Pulmonary artery endothelial cell (primary cell): ENCODE measurements at regions not wholly inside any gene's neighbourhood (a gene's known extent, or its start where the extent isn't known, plus 50 kb on each side); places are given as distances from the start of the nearest gene placed in this dataset.

ENCODE experiments used
- DNase-seq: peaks from one replicate; pipeline ENCODE4 v3.0.0-alpha.2; 2011; ENCODE audit warnings: low read depth, low spot score

DNA sequence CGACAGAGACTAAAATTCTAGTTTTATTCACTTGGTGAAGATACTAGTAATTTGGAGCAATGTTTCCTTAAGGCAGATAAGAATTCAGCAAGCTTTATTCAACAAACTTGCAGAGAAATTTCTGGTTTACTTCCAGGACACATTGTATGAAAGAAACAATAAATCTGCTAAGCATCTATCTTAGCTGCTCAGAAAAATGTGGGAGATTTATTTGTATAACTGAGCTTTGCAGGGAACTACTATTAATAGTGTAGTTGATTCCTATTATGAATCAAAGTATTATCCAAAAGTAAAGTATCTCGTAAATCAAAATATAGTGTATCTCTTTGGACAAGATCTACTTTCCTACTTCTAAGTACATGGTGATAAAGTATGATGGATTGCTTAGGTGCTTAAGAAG is 239.4 kb upstream of the TMTC1 start:
- DNase-seq = no peak

DNA sequence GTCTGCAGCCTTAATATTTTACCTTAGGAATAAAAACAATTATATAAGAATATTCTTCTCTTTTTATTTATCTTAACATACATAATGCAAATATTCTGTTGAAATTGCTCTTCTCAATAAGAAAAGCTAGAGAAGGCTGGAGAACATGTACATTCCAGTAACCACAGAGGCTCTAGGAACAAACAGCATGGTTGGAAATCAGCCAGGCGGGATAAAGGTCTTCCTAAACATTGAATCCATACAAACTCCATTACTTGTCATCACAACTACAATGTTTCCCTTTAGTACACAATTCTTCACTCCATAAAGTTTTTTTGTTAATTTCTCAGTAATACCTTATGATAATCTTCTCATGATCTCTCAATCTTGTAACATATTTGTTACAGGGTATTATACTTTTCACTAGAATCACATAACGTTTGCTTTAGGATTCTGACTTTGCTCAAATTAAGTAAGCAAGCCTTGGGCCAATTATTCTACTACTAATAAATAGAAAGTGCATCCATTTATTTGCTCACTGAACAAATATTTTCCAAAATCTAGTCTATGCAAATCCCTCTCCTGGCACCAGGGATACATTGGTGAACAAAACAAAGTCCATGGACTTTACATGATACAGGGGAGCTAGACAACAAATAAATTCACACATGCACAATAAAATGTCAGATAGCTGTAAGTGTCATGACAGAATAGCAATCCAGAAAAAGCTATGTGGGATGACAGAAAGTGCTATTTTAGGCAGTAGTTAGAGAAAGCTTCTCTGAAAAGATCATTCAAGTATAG is 237.5 kb upstream of the TMTC1 start:
- DNase-seq = no peak

DNA sequence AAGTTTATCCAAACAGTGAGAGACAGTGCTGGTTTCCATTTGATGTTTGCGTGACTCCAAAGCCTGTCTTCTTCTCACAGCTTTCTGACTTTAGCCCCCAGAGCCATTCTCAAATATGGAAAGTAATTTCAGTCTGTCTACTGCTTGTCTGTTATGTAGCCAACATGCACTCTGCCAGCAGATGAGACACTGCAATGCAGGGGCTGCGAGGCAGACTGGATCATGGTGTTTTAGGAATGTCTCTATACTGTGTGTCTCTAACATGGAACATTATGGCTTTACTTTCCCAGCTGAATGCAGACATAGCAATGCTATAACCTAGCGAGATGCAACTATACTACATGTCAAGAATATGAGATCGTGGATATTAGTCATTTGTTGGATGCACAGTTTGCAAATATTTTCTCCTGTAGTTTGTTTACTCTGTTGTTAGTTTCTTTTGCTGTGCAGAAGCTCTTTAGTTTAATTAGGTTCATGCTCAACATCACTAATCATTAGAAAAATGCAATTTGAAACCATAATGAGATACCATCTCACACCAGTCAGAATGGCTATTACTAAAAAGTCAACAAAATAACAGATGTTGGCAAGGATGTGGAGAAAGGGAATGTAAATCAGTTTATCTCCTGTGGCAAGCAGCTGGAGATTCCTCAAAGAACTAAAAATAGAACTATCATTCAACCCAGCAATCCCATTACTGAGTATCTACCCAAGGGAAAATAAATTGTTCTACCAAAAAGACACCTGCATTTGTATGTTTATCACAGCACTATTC is 235.8 kb upstream of the TMTC1 start:
- DNase-seq = no peak

DNA sequence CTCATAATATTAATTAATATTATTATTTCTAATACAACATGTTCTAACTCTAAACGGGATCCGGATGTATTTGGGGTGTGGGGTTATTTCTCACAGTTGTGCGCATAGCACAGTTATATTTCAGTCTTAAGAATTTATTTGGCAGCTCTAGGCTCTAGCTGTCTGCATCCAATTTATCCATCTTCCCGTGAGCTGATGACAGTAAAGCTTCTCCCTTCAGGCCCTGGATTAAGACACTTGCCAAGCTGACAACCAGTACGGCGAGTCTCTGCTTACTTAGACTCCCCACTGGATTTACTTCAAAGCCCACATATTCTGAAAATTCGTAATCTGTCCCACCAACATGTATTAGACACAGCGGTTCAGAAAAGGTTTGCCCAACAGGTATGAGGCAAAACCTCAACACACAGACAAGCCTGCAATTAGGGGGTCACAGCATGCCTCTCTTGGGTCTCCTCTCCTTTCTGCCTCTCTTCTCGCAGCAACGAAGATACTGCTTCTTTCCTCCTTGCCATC is 232.9 kb upstream of the TMTC1 start:
- no peak for DNase-seq

DNA sequence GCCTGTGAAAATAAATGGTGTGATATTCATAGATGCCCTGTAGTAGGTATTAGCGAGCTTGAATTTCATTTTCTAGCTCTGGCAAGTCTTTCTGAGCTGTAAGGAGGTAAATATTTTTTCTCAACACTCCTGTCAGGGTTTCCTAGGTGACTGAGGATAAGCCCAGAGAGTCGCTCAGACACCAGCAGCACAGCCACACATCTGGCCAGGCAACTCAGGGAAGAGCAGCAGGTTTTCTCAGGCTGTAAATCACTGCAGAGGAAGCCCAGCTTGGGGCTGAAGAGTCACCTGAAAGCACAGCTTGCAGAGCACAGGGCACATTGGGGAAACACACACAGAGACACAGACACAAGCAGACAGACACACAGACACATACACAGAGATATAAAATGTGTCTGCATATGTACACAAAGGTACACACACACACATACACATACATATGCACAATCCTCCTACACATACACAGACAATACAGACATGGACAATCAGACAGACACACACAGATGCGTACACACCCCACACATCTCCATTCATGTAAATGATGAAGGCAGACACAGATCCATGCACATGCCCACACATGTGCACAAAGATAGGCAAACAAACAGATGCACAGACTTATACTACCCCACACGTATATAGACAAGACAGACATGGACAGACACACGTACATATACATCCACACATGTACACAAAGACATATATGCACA is 232.0 kb upstream of the TMTC1 start:
- DNase-seq = no peak

DNA sequence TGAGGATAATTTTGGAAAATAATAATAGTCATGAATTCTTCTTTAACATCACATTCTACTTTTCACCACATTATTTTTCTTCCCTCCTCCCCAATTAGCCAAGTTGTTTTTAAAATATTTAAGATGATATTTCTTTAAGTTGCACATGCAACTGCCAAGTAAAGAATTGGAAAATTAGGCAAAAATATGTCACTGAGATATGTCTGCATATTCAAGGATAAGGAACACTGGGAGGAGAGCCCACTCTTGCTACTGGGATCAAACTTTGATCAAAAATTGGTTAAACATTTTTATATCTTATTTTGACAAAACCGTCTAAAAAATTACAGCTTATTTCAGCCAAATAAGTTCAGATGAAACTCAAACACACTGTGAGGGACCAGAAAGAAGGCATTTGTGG is 231.2 kb upstream of the TMTC1 start:
- DNase-seq = no peak

DNA sequence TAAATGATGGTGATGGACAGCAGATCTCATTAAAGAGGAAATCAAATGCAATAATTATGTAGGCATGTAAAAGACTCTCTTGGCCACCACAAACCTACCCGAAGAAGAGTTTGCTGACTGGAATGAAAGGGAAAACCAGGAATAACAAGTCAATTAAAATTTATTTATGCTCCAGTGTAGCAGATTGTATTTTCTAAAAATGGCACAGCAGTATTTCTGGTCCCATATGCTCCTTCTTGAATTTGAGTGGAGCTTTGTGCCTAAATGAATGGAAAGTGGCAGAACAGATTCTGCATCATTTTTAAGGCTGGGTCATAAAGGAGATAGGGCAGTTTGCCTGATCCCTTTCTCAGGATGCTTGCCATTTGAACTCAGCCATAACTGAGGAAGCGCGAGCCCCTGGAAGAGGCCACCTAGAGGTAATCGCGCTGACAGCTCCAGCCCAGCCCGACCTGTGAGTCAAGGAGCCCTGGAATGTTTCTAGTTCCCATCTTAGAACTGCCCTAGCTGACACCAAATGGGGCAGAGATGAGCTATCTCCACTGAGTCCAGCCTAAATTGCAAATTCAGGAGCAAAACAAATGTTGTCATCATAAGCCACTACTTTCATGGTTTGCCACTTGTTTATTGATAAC is 229.2 kb upstream of the TMTC1 start:
- no peak for DNase-seq

DNA sequence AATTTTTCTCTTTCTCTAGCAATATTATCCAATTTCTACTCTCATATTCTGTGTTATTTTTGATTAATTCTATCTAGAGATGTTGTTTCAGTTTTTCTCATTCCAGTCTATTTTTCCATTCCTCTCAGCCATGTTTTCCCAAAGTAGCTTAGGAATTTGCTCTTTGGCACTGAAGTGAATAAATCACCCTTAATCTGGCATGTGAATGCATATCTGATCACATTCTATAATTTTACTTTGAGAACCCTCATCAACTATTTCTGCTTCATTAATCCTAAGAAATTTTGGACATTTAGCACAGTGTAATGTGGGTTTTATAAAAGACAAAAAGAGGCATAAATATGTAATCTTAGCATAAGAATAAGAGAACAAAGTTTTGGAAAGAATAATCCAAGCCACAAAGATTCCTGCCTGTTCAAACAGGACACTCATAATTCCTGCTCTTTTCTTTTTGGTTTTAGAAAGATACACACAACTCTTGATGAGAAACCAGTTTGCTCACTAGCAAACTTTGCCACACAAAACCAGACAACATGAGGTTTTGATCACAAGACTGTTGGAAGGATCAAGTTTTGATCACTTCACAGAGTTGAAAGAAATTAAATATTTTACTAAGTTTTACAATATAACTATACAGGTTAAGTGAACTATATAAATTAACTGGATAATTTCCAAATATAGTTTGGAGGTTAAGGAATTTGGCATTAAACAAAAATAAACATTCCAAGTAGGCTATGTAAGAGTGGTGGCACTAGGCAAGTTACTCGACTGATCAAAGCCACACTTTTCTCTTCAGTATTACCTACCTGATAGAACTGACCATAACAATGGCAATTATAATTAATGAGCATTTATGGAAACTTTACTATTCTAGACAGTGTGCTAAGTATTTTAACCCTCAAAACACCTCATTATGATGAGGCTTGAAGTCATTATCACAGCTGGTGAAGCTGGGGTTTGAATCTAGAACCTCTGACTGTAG is 226.6 kb upstream of the TMTC1 start:
- DNase-seq = no peak

DNA sequence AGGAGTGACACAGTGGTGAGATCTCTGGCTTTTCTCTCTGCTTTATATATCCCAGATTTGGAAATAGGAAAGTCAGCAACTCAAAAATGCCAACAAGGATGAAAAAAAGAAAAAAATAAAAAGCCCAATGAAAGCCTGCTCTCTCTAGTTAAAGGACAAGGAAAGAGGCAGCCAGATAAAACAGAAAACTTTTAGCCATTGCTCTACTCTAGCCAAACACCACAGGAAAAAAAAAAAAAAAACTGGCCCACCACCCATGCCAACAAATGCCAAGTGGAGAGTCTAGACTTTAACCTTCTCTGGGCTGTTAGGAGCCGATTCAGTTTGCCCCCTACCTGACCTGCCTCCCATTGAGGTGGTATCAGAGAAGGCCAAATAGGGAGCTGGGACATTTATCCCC is 222.3 kb upstream of the TMTC1 start:
- DNase-seq = no peak

DNA sequence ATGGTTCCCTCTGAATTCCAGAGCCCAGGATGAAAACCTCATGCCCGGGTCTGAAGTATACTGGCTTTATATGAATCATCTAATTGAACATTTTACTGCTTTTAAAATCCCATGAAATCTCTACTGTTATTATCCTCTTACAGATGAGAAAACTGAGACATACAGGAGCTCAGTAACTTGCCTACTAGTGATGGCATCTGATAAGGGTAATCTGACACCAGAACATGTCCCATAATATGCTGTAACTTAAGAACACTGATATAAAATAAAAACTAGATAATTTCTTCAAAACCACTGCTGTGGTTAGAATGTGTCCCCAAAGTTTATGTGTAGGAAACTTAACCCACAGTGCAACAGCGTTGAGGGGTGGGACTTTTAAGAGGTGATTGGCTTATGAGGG is 219.6 kb upstream of the TMTC1 start:
- DNase-seq = no peak

DNA sequence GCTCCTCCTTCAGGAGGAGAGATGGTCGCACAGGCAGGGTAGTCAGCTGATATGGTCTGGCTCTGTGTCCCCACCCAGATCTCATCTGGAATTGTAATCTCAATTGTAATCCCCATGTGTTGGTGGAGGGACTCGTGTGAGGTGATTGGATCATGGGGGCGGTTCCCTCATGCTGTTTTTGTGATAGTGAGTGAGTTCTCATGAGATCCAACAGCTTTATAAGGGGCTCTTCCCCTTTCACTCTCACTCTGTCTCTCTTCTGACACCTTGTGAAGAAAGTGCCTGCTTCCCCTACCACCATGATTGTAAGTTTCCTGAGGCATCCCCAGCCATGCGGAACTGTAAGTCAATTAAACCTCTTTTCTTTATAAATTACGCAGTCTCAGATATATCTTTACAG is 218.9 kb upstream of the TMTC1 start:
- no peak for DNase-seq

DNA sequence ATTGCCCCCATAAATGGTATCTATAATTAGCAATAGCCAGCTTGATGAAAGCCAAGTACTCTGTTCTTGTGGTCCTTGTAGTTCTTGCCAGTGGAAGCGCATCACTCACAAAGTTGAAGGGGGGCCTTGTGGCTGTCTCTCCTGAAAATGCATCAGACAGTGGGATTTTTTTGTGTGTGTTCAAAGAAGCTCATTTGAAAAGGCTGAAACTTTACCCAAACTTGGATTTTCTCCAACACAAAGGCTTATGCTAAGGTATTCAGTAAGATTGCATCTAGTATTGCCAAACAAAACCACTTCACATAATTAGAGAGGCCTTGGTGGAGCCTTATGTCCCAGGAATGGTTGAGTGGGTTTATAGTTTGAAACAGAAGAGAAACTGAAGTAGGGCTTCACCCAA is 216.7 kb upstream of the TMTC1 start:
- DNase-seq = no peak

DNA sequence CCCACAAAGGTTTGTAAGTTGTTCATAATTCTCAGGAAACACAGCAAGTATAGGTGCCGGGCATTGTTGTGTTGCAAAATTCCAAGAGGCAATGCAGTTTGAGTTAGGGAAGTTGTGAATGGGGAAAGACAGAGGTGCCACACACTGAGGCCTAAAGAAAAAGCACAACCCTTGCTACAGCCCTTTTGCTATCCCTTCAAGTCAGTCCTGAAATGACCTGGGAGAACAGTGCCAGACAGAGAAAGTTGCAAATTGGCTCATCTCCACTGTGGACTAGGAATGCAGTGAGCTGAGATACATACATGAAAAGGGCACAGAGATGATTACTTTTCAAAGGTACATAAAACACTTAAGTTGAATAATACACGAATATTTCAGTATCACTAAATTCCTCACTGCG is 213.3 kb upstream of the TMTC1 start:
- no peak for DNase-seq

DNA sequence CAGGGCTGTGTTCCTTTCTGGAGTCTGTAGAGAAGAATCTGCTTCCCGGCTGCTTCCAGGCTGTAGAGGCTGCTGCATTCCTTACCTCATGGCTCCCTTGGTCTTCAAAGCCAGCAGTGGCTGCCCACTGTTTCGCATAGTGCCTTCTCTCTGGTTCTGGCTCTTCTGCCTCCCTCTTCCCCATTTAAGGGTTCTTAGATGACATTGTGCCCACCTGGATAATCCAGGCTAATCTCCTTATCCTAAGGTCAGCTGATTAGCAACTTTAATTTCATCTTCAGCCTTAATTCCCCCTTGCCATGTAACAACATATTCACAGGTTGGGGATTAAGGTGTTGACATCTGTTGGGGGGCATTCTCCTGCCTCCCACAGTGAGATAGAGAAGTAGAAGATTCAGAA is 208.6 kb upstream of the TMTC1 start:
- no peak for DNase-seq

DNA sequence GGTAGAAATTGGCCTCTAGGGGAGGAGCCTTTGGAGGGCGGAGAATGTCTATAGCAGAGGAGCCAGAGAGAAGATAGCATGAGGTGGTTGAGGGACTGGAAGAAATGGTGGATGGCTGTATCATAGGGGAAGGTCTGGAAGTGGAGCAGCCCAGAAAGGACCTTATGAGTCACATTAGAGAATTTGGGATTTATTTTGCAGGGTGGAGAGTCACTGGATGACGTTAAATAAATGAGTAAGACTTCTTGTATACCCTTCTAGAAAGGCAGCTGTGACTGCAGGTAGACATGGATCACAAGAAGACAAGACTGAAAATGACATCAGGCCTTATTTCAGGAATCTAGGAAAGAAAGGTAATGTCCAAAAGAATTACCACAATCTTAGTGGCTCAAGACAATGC is 208.2 kb upstream of the TMTC1 start:
- DNase-seq = no peak

DNA sequence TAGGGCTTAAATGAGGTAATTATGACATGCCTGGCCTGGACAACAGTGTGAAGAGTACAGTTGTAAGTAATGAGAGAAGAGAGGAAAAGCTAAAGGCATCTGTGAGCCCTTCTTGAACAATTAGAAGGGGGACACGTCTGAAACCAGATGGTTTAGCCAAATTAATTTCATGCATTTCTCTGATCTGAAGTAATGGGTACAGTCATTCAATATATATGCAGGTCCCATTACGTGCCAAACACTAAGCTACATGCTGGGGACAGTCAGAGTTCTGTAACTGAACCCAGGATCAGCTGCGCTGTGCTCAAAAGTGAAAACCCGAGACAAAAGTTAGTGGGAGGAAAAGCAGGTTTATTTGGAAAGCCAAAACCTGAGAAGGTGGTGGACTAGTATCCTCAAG is 207.2 kb upstream of the TMTC1 start:
- no peak for DNase-seq

DNA sequence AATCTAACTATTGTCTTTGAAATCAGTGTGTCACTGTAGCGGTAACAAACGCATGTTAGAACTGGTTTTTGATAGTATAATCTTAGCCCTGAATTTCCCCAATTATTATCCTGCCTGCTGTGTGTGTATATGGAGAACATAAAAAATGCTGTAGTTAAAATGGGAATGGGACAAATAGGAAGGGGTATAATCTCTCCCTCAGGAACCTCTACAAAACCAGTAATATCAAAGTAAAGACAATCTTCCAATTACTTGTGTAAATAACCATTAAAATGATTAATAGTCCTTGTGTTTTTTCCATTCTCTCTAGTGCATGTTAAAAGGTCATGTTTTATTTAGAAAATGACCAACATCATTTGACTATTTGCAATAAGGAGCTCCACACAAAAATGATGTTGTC is 200.1 kb upstream of the TMTC1 start:
- no peak for DNase-seq

DNA sequence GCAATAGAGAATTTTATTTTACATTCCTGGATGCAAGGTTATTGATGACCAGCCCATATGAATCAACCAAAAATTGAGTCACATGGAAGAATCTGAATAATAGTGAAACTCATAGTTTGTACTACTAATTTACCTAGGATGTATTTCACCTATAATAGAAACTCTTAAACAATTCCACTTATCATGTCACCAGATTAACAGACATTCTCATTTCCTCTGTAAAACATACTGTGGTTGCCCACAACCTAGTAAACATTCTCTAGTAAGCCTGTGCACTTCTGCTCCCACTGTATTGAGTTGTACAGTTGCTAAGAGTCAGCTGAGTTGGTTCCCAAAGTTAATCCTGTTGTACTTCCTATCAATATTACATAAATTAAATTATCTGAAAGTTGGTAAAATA is 196.6 kb upstream of the TMTC1 start:
- no peak for DNase-seq

DNA sequence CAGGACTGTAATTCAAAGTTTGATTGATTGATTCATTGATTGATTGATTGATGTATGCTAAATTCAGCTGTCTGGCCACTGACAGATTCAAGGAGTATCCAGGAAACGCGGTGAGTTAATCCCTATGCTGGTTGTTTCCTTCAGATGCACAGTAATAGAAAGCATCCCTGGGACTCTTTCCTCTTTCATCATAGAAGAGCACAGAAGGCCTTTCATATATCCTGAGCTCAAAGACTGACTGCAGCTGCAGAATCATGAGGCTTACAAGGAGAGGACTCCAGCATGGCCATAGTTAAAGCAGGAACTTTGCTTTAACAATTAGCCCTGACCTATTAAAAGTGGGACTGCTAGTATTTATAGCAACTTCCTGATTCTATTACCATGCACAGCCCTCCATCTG is 187.7 kb upstream of the TMTC1 start:
- DNase-seq = no peak

DNA sequence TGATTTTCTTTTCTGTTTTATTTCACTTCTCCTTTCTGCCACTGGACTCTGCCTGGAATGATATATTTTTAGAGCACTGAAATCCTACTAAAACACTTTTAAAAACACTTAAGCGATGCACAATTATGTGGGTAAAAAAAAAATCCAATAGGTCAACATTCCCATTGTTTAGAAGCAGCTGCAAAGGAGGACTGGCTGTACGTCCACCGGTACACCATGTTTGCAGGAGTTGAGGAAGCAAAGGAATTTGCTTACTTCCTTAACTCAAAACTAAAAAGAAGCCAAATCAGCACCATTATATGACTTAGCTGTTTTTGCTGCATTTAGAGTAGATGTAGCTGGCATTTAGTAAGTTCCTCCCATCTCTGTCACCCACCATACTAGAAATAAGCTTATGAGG is 186.8 kb upstream of the TMTC1 start:
- peak; percentile 85 for DNase-seq
